ENCODE measurements at regions not wholly inside any gene's neighbourhood (a gene's known extent, or its start where the extent isn't known, plus 50 kb on each side); places are given as distances from the start of the nearest gene placed in this dataset.

- TF ChIP-seq, protein P1, sequence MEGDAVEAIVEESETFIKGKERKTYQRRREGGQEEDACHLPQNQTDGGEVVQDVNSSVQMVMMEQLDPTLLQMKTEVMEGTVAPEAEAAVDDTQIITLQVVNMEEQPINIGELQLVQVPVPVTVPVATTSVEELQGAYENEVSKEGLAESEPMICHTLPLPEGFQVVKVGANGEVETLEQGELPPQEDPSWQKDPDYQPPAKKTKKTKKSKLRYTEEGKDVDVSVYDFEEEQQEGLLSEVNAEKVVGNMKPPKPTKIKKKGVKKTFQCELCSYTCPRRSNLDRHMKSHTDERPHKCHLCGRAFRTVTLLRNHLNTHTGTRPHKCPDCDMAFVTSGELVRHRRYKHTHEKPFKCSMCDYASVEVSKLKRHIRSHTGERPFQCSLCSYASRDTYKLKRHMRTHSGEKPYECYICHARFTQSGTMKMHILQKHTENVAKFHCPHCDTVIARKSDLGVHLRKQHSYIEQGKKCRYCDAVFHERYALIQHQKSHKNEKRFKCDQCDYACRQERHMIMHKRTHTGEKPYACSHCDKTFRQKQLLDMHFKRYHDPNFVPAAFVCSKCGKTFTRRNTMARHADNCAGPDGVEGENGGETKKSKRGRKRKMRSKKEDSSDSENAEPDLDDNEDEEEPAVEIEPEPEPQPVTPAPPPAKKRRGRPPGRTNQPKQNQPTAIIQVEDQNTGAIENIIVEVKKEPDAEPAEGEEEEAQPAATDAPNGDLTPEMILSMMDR (IDR thresholded peaks at IDR 0.05; ENCODE audit: low read depth, low read length, poor library complexity, severe bottlenecking) = no peak
- TF ChIP-seq EZH2phosphoT487 (IDR thresholded peaks at IDR 0.05; ENCODE audit: borderline replicate concordance, low read length) = no peak
Measured at GRCh38 chr10:4685491-4685890, 140.5 kb upstream of the AKR1E2 start.
